SK-N-SH (cell line): ENCODE measurements at regions not wholly inside any gene's neighbourhood (a gene's known extent, or its start where the extent isn't known, plus 50 kb on each side); places are given as distances from the start of the nearest gene placed in this dataset.
"Not testable (repeated sequence)": the region's sequence is repeated elsewhere in the genome, so short reads cannot be mapped to it uniquely, and the experiment has no call there.

ENCODE experiments used
- CTCF ChIA-PET: fragments of 300-600, 350-600 bp; formaldehyde crosslinking; extraction: SDS; loops from one replicate; lab custom pipeline; 2021; lab: Yijun Ruan, JAX
- POLR2A ChIA-PET: fragments of 350-600 bp; sonication (Branson Sonifier 250); formaldehyde crosslinking; extraction: SDS; loops from one replicate; lab custom pipeline; 2020; ENCODE audit warnings: antibody characterized with exemption, inconsistent platforms; lab: Yijun Ruan, JAX
- DNase-seq: peaks from one replicate; pipeline ENCODE4 v3.0.0; 2012
- H2AFZ ChIP-seq: fragments of 200-600 bp; sonication (generic); 2 replicates; pipeline ENCODE4 v1.8.1; 2016; ENCODE audit warnings: antibody characterized with exemption, mild to moderate bottlenecking, low read depth
- H3F3A ChIP-seq: fragments of 200-600 bp; sonication (generic); replicated peaks from 2 replicates; pipeline ENCODE3; 2016; ENCODE audit warnings: antibody characterized with exemption, mild to moderate bottlenecking; ENCODE audit not compliant: insufficient read depth
- H3K27ac ChIP-seq, 2 experiments: fragments of 200-500 bp in 1 of 2; fragments of 200-600 bp in 1 of 2; sonication (Bioruptor generic) in 1 of 2; sonication (generic), shearing (Covaris generic) in 1 of 2; 2 replicates each; pipeline versions ENCODE4 v1.5.1 to v1.6.1; 2014 to 2016; ENCODE audit warnings: low read depth in 2 of 2, inconsistent platforms in 1 of 2, low read length in 1 of 2, mild to moderate bottlenecking in 1 of 2, mixed read lengths in 1 of 2
- H3K27me3 ChIP-seq: fragments of 200-600 bp; sonication (generic), shearing (Covaris generic); 2 replicates; pipeline ENCODE4 v1.6.1; 2016; ENCODE audit warnings: mixed run types; ENCODE audit not compliant: insufficient read depth
- H3K36me3 ChIP-seq, 2 experiments: fragments of 200-500 bp in 1 of 2; fragments of 200-600 bp in 1 of 2; sonication (Bioruptor generic) in 1 of 2; sonication (generic) in 1 of 2; replicated peaks in 1 of 2; 2 replicates each; pipeline versions ENCODE3 to v1.5.1; 2014 to 2016; ENCODE audit warnings: low read length in 1 of 2, mild to moderate bottlenecking in 1 of 2; ENCODE audit not compliant: insufficient read depth in 2 of 2, control insufficient read depth in 1 of 2
- H3K4me1 ChIP-seq, 2 experiments: fragments of 200-500 bp in 1 of 2; fragments of 200-600 bp in 1 of 2; sonication (Bioruptor generic) in 1 of 2; sonication (generic), shearing (Covaris generic) in 1 of 2; 2 replicates each; pipeline versions ENCODE4 v1.5.1 to v1.6.1; 2014 to 2016; ENCODE audit warnings: low read depth in 1 of 2, low read length in 1 of 2, mixed run types in 1 of 2; ENCODE audit not compliant: insufficient read depth in 2 of 2, control insufficient read depth in 1 of 2
- H3K4me2 ChIP-seq: fragments of 200-600 bp; sonication (generic), shearing (Covaris generic); 2 replicates; pipeline ENCODE4 v1.6.1; 2017; ENCODE audit warnings: mixed run types
- H3K4me3 ChIP-seq, 2 experiments: fragments of 200-500 bp in 1 of 2; fragments of 200-600 bp in 1 of 2; sonication (Bioruptor generic) in 1 of 2; sonication (generic), shearing (Covaris generic) in 1 of 2; 2 replicates each; pipeline versions ENCODE4 v1.5.1 to v1.8.1; 2014 to 2016; ENCODE audit warnings: low read depth in 2 of 2, inconsistent platforms in 1 of 2, low read length in 1 of 2, mild to moderate bottlenecking in 1 of 2, mixed read lengths in 1 of 2, moderate library complexity in 1 of 2
- H3K79me2 ChIP-seq: fragments of 200-600 bp; sonication (generic); 2 replicates; pipeline ENCODE4 v1.8.1; 2017; ENCODE audit warnings: mild to moderate bottlenecking; ENCODE audit not compliant: insufficient read depth
- H3K9ac ChIP-seq: fragments of 200-600 bp; sonication (generic); 2 replicates; pipeline ENCODE4 v1.6.1; 2017; ENCODE audit warnings: mixed run types
- H3K9me2 ChIP-seq: fragments of 200-600 bp; sonication (generic); 2 replicates; pipeline ENCODE4 v1.6.1; 2017; ENCODE audit warnings: mixed run types
- H3K9me3 ChIP-seq: fragments of 200-600 bp; sonication (generic); 2 replicates; pipeline ENCODE4 v1.6.1; 2017; ENCODE audit warnings: mixed run types, mild to moderate bottlenecking, moderate library complexity
- H4K20me1 ChIP-seq: fragments of 200-600 bp; sonication (generic); 2 replicates; pipeline ENCODE4 v1.6.1; 2017; ENCODE audit warnings: mild to moderate bottlenecking, mixed run types; ENCODE audit not compliant: insufficient read depth
- WGBS: methylation state at CpG from one replicate; pipeline ENCODE4 v1.1.6; 2017; ENCODE audit warnings: low lambda C conversion rate; 5-methylcytosine and 5-hydroxymethylcytosine counted together

GRCh38 chr22:11288246-11289220, 4239.5 kb upstream of the OR11H1 start:
- CTCF ChIA-PET, H3K27me3 ChIP-seq, H3K79me2 ChIP-seq, H4K20me1 ChIP-seq, H3K27ac ChIP-seq, H3K36me3 ChIP-seq, H3K4me3 ChIP-seq, H3K9me3 ChIP-seq, H3K9ac ChIP-seq, H3F3A ChIP-seq, H3K9me2 ChIP-seq, H3K4me1 ChIP-seq, H3K4me2 ChIP-seq, DNase-seq, H2AFZ ChIP-seq, POLR2A ChIA-PET: not testable (repeated sequence)
- 9% methylated on average over 15 of the region's 15 CpGs for WGBS

GRCh38 chr22:11298126-11298893, 4229.7 kb upstream of the OR11H1 start:
- H3K4me1 ChIP-seq, H3K4me3 ChIP-seq, H3K9me2 ChIP-seq, H3K4me2 ChIP-seq, DNase-seq, CTCF ChIA-PET, H4K20me1 ChIP-seq, POLR2A ChIA-PET, H2AFZ ChIP-seq, H3K9ac ChIP-seq, H3F3A ChIP-seq, H3K27ac ChIP-seq, H3K27me3 ChIP-seq, H3K9me3 ChIP-seq, H3K36me3 ChIP-seq, H3K79me2 ChIP-seq: not testable (repeated sequence)
- WGBS = 3% methylated on average over 5 of the region's 5 CpGs

- DNase-seq, H3F3A ChIP-seq, H3K4me2 ChIP-seq, H4K20me1 ChIP-seq, H3K27me3 ChIP-seq, H3K36me3 ChIP-seq, H3K9me3 ChIP-seq, H3K4me1 ChIP-seq, H3K9me2 ChIP-seq, H3K79me2 ChIP-seq, H3K27ac ChIP-seq, POLR2A ChIA-PET, H3K4me3 ChIP-seq, CTCF ChIA-PET, H2AFZ ChIP-seq, H3K9ac ChIP-seq: not testable (repeated sequence)
- WGBS = 3% methylated on average over 7 of the region's 7 CpGs
These were observed 4225.6 kb upstream of the OR11H1 start for GRCh38 chr22:11302427-11302826.

GRCh38 chr22:11302904-11303303, 4225.1 kb upstream of the OR11H1 start:
- H3K27ac ChIP-seq, POLR2A ChIA-PET, DNase-seq, H3K9me3 ChIP-seq, H3F3A ChIP-seq, H3K79me2 ChIP-seq, H3K27me3 ChIP-seq, H3K4me1 ChIP-seq, H3K9ac ChIP-seq, H3K9me2 ChIP-seq, CTCF ChIA-PET, H3K36me3 ChIP-seq, H3K4me2 ChIP-seq, H2AFZ ChIP-seq, H4K20me1 ChIP-seq, H3K4me3 ChIP-seq: not testable (repeated sequence)
- 3% methylated on average over 1 of the region's 1 CpG for WGBS

GRCh38 chr22:11305179-11305578, 4222.8 kb upstream of the OR11H1 start:
- H3K27ac ChIP-seq, H3K4me2 ChIP-seq, H3K4me1 ChIP-seq, H3K4me3 ChIP-seq, H3K9me2 ChIP-seq, H3K36me3 ChIP-seq, CTCF ChIA-PET, DNase-seq, H3F3A ChIP-seq, H3K9ac ChIP-seq, POLR2A ChIA-PET, H3K79me2 ChIP-seq, H2AFZ ChIP-seq, H3K27me3 ChIP-seq, H4K20me1 ChIP-seq, H3K9me3 ChIP-seq: not testable (repeated sequence)
- WGBS = 10% methylated on average over 7 of the region's 7 CpGs

DNA sequence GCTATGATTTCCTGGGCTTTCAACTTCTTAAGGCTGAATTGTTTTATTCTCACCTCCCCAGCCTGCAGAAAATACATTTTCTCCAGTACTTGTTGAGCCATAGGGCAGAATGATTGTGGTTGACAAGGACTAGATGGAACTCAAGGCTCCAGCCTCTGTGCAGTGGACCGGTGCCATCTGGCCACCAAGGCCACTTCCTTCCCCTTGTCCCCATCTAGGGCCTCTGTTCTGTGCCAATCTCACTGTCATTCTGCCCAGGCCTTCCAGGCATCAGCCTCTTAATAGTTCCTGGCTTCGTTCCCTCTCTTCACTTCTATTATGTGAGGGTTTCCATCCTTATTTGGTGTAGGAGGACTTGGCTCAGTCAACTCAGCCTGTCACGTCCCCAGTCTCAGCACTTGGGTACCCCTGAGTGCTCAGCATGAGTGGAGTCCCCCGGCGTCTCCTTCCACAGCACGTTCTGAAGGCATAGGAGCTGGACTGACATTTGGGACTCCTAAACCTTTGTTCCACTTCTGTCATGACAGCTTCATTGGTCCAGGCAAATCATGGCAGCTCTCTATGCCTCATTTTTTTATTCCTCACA, 4221.0 kb upstream of the OR11H1 start:
- H3K9me3 ChIP-seq, H3K36me3 ChIP-seq, H3K27ac ChIP-seq, H4K20me1 ChIP-seq, H3F3A ChIP-seq, H3K9me2 ChIP-seq, POLR2A ChIA-PET, H3K9ac ChIP-seq, H3K27me3 ChIP-seq, CTCF ChIA-PET, H3K79me2 ChIP-seq, DNase-seq, H2AFZ ChIP-seq, H3K4me3 ChIP-seq, H3K4me2 ChIP-seq, H3K4me1 ChIP-seq: not testable (repeated sequence)
- 5% methylated on average over 6 of the region's 6 CpGs for WGBS
